NB4 (cell line): ENCODE measurements at regions not wholly inside any gene's neighbourhood (a gene's known extent, or its start where the extent isn't known, plus 50 kb on each side); places are given as distances from the start of the nearest gene placed in this dataset.

Experiments used
- DNase-seq: peaks from one replicate; pipeline ENCODE4 v3.0.0; 2010; ENCODE audit warnings: low read depth
- H3K4me3 ChIP-seq: one replicate; pipeline ENCODE4 v1.5.1; 2011; ENCODE audit warnings: mild to moderate bottlenecking, low read depth, low read length, moderate library complexity
- CTCF ChIP-seq: IDR thresholded peaks from one replicate; pipeline ENCODE4 v1.5.1; 2012; ENCODE audit warnings: low read depth, low read length
- MAX ChIP-seq: IDR thresholded peaks from 2 replicates; pipeline ENCODE4 v1.6.1; 2011; ENCODE audit warnings: low read depth, low read length
- MYC ChIP-seq: IDR thresholded peaks from 2 replicates; pipeline ENCODE4 v1.6.1; 2011; ENCODE audit warnings: low read depth, low read length
- POLR2A ChIP-seq: IDR thresholded peaks from 2 replicates; pipeline ENCODE4 v1.6.1; 2011; ENCODE audit warnings: mild to moderate bottlenecking; ENCODE audit not compliant: insufficient read length; ENCODE audit errors: extremely low read depth

GRCh38 chr4:128571747-128572146 is 237.8 kb upstream of the JADE1 start:
- no peak overlapping the region for H3K4me3 ChIP-seq
- TF ChIP-seq MAX (no peak), MYC (no peak), POLR2A (no peak), CTCF (no peak)
- no peak for DNase-seq

GRCh38 chr4:128570387-128570975 is 239.0 kb upstream of the JADE1 start:
- H3K4me3 ChIP-seq = no peak overlapping the region
- TF ChIP-seq POLR2A (no peak), MAX (no peak), MYC (no peak), CTCF (no peak)
- peak; percentile 72 for DNase-seq

- H3K4me3 ChIP-seq = no peak overlapping the region
- no peak for TF ChIP-seq POLR2A
- no peak for TF ChIP-seq MYC
- no peak for TF ChIP-seq MAX
- TF ChIP-seq CTCF = no peak
- no peak for DNase-seq
These were observed 242.8 kb upstream of the JADE1 start for GRCh38 chr4:128566693-128567092.

GRCh38 chr4:128565565-128566186 is 243.8 kb upstream of the JADE1 start:
- peak; percentile 55 for DNase-seq
- H3K4me3 ChIP-seq = no peak overlapping the region

GRCh38 chr4:128565054-128565453 is 244.4 kb upstream of the JADE1 start:
- TF ChIP-seq MAX (no peak), POLR2A (no peak), MYC (no peak), CTCF (no peak)
- no peak overlapping the region for H3K4me3 ChIP-seq
- DNase-seq = no peak

More at GRCh38 chr4:128565565-128566186, 243.8 kb upstream of the JADE1 start:
- TF ChIP-seq MYC = no peak
- peak; percentile 40 for TF ChIP-seq CTCF

GRCh38 chr4:128564081-128564630 is 245.3 kb upstream of the JADE1 start:
- TF ChIP-seq MYC = no peak
- no peak for TF ChIP-seq CTCF
- no peak for TF ChIP-seq MAX
- TF ChIP-seq POLR2A = no peak
- DNase-seq = no peak
- no peak overlapping the region for H3K4me3 ChIP-seq
